Mammary epithelial cell (primary cell): ENCODE measurements at regions not wholly inside any gene's neighbourhood (a gene's known extent, or its start where the extent isn't known, plus 50 kb on each side); places are given as distances from the start of the nearest gene placed in this dataset.
A peak's percentile ranks its signal among the peaks of the same experiment; 100 is the strongest.

Source experiments
- CTCF ChIP-seq, 2 donors: IDR thresholded peaks in 1 of 2; conservative IDR thresholded peaks in 1 of 2; 2 replicates each; pipeline ENCODE4 v1.5.1; 2011 to 2012; ENCODE audit warnings: inconsistent platforms in 2 of 2, low read length in 2 of 2, mild to moderate bottlenecking in 2 of 2, control low read depth in 1 of 2, low read depth in 1 of 2; ENCODE audit not compliant: insufficient read depth in 1 of 2; ENCODE audit errors: extremely low read depth in 1 of 2
- EZH2 ChIP-seq: IDR thresholded peaks from 2 replicates; pipeline ENCODE4 v1.6.1; 2012; ENCODE audit warnings: low read length, inconsistent platforms, borderline replicate concordance

- TF ChIP-seq EZH2 (no peak), CTCF (conservative IDR thresholded peaks at IDR 0.05 in 1 of 2, IDR thresholded peaks at IDR 0.05 in 1 of 2; ENCODE audit: extremely low read depth in 1 of 2, insufficient read depth in 1 of 2, low read depth in 1 of 2, low read length in 2 of 2) (peak; percentile 28 to 48)
Observed at GRCh38 chr3:13192471-13193213, 119.4 kb upstream of the IQSEC1 start.
